ENCODE measurements at regions not wholly inside any gene's neighbourhood (a gene's known extent, or its start where the extent isn't known, plus 50 kb on each side); places are given as distances from the start of the nearest gene placed in this dataset.

DNA sequence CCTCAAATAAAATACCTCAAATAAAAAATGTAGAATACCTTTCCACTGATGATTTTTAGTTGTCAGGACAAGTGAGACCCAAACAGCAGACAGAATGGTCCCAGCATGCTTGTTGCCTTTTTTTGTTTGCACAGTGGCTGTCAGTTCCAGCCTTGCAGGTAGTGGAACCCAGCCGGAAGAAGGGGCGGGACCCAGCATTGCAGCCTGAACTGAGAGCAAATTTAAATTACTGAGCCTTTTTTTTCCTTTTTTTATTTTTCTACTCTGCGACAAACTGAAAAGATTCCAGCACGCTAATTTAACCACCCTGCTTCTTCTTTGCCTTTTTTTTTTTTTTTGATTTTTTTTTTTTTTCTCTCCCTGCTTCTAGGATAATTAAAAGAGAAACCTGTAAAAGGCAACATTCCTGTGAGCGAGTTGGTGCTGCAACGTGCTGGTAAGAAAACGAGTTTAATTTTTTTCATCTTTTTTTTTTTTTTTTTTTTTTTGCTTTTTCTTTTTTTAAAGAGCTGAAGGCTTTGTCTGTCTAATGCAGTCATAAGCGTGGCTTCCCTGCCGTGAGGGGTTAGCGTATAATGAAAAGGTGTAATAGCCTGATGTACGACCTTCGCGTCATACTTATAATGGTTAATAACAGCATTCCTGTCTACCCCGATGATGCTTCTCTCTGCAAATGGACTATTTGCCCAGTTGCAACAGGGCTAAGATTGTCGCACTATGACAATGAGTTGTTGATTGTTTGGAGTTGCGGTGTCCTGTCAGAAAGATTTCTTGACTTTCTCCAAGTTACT is 555.3 kb upstream of the CELF2 start:
- no peak for DNase-seq

DNA sequence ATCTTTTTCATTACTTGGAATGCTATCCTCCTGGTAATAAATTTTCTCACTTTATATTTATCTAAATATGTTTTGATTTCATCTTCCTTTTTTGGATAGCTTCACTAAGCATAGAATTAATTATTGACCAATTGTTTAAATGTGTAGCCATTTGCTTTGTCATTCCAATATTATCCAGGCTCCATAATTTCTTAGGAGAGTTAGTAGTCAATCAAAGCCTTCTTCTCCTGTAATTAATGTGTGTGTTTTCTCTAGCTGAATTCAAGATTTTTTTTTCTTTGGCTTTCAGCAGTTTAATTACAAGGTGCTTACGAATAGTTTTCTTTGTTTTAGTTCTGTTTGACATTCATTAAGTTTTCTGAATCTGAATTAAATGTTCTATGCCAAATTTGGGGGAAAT is 545.9 kb upstream of the CELF2 start:
- DNase-seq, result no peak

DNA sequence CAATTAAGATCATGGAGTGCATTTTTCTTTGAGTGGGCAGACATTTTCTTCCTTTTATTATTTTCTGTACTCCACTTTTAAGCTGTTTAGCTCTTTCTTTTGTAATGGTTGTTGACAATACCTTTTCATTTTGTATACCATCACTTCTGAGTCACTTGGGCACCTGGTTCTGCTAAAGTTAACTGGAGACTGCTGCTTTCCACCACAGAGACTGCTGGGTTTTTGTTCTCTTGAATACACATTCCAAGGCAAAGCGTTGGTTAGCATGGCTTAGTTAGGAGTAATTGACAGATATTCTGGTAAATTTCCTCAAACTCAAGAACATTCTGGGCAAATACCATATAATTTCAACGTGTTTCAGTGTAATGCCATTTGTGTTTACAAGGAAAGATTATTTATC is 541.9 kb upstream of the CELF2 start:
- DNase-seq, result no peak

DNA sequence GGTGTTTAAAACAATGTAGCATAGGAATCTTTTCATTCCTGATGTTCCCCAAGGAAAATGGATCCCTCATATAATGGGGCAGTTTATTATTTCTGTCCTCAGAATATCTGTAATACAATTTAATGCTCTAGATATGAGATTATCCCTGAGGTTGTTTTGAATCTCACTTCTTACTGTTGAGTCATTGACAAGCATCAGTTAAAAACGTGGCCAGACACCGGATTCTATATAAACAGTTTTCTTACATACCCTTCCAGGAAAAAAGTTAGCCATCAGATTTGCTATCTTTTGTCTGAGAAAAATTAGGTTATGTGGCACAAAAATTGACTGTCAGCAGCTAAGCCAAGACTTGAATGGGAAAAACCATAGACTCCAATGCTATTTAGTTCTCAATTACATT is 539.8 kb upstream of the CELF2 start:
- DNase-seq, result no peak

DNA sequence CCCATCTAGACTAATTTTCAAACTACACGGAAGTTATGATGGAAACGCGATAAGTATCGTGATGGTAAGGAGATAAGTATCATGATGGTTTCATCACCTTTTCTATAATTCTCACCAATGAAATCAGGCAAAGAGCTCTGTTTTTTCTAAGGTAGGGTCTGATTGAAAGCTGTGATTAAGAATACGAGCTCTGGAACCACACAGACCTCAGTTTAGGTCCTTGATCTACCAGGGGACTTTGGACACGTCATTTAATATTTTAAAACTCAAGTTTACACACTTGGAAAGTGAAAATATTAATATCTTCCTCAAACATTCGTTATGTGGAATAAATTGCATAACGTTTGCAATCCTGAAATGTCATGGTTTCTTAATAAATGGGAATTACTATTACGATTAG is 538.2 kb upstream of the CELF2 start:
- no peak for DNase-seq

DNA sequence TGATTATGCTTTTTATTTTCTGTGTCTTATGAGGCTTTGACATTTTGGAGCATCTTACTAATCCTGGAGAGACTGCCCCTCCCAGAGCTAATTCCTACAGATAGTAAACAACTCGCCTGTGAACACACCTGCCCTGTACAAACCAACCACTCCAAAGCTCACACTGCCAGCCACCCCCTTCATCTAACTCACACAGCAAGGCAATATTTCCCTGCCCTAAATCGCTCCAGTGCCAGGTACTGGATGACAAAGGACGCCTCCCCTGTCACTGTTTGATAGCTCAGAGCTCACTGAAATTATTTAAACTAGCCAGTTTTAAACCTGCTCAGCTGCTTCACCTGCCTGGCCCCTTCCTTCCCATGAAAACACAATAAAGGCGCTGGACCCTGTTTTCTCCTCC is 535.1 kb upstream of the CELF2 start:
- no peak for DNase-seq

DNA sequence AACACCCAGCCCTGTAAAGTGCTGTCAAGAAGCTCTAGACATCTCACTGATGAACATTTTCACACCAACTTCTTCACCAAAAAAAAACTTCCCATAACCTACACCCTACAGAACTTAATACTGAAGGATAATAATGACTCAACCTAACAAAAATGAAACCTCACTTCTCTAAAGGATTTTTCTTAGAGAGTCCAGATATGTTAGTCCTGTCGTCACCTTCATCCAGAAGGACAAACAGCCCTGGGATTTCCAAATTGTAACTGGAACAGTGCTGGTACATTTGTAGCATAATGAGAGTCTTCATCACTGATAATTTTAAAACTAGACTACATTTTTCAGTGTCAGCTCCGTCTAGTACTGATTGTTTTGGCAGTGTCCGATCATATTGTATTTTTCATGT is 528.6 kb upstream of the CELF2 start:
- no peak for DNase-seq

DNA sequence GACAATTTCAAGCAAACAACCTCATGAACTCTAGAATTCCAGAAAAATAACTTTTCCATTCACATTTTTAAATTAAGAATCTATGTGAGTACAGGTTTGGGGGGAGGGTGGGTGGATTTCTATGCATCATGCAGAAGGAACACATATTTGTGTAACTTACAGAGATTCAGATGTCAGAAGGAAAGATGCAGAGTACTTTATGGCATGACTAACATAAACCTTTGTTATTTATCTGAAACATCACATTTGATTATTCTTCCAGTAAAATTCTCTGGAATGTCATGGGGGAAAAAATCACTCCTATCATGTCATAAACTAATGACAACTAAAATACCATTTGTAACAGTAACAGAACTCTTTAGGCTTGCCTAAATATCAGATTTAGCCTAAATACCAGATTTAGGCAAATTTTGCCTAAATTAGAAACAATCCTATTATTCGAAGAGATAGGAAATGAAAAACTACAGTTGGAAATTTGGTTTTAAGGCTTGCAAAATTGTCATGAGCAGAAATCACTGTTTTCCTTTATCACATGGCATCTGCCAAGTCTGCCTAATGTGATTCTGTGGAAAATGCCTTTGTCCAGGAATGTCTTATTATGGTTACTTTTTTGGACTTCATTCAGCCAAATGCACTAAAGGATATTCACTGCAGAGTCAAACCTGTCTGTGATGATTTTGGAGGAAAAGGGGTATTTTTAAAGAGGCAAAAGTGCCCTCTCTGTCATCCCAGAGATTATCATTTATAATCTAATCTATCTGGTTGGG is 527.7 kb upstream of the CELF2 start:
- DNase-seq, result no peak

DNA sequence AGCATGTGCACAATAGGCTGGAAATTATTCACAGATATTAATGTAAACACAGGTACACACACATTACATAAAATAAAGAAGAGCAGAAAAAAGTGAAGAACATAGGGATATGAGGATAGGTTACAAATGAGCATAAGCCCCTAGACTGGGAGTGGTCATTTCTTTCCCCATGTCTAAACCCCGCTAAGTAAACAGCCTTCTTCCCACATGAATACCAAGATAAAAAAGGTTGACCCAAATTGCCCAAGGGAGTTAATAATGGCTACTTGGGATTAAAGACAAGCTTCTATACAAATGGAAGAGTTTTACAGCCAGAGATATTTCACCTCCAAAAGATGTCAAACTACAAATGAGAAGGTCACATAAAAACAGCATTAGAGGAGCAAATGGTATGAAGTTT is 527.1 kb upstream of the CELF2 start:
- DNase-seq, result no peak

DNA sequence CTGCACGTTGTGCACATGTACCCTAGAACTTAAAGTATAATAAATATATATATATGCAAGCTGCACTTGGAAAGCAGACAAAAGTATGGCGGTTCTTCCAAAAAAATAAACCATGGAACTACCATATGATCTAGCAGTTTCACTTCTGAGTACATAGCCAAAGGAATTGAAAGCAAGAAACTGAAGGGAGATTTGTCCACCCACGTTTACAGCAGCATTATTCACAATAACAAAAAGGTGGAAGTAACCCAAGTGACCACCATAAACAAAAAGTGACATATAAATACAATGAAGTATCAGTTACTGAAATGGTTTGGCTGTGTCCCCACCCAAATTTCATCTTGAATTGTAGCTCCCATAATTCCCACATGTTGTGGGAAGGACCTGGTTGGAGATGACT is 525.3 kb upstream of the CELF2 start:
- DNase-seq, result no peak

DNA sequence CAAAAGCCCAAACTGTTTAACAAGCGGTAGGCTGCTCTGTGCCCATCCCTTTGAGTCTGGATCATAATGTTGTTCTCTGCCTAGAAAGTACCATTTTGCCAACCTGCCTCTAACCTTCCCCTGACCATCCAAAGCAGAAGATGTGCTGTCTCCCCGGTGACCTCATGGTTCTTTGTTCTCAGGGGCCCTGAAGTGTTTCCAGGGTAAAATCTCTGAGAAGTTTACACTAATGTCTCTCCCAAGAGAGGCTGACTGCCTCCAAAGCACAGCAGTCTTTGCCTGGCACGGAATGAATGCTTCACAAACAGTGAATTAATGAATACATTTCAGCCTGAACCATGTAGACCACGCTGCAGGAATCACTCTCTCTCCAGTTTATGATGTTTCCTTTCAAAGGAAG is 523.8 kb upstream of the CELF2 start:
- no peak for DNase-seq

DNA sequence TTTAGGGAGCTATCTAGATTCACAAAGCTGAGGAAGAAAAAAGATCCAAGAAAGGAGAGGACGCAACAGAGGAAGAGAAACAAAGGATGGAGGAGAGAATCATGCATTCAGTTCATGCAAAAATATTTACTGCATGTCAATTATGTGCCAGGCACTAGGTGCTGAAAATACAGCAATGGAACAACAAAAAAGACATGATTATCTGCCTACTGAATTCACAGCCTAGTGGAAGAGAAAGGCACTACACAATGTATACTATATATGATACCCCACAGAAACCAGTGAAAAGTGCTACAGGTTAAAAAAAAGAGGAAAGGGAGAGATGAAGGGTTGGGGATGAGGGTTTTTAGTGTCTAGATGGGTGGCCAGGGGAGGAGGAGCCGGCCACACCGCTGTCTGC is 520.4 kb upstream of the CELF2 start:
- DNase-seq, result no peak

DNA sequence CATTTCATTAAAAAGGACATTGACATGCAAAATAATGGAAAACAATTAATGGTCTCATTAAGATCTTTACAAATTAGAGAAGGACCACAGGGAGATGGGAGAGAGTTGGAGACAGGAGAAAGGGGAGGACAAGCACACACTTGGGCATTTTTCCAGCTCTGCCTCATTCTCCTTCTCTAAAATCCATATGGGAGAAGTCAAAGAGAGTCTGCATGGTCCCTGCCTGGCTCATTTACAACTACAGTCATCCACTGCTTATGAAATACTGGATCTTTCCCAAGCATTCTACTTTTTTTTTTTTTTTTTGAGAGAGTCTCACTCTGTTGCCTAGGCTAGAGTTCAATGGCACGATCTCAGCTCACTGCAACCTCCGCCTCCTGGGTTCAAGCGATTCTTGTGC is 518.9 kb upstream of the CELF2 start:
- DNase-seq, result no peak

DNA sequence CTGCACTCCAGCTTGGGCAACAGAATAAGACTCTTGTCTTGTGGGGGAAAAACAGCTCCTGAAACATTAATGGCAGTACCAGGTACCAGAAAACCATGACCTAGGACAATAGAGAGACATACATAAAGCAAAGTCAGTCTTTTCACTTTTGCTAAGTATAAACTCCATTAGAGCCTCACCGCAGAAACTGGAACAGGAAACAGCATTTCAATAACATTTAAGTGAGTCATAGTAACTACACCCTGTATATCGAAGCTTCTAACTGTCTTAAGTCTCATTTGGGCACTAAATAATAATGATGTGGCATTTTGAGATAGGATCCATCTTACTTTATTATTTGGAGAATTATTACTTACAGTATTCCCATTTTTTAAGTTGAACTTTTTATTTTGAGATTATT is 517.8 kb upstream of the CELF2 start:
- no peak for DNase-seq

DNA sequence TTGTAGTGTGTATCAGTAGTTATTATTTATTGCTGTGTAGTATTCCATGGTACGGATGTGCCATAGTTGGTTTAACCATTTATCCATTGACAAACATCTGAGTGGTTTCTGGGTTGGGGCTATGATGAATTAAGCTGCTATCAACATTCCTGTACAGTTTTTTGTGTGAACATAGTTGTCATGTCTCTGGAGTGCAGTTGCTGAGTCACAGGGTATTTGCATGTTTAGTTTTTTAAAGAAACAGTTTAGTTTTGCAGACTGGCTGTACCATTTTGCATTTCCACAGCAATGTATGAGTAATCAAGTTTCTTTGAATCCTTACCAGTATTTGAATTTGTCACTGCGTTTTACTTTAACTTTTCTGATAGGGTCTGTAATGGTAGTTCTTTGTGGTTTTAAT is 516.7 kb upstream of the CELF2 start:
- no peak for DNase-seq

DNA sequence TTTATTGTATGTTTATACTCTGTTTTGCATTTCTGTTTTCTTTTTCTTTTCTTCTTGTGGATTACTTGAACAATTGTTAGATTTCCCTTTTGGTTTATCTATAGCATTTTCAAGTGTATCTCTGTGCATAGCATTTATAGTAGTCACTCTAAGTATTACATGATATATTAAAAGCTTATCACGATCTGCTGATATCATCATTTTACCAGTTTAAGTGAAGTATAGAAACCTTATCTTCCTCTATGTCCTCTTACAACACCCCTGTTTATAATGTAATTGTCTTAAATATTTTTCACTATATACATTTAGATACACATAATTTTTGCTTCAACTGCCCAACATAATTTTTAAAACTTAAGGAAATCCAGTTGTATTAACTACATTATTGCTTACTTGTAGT is 513.9 kb upstream of the CELF2 start:
- no peak for DNase-seq

DNA sequence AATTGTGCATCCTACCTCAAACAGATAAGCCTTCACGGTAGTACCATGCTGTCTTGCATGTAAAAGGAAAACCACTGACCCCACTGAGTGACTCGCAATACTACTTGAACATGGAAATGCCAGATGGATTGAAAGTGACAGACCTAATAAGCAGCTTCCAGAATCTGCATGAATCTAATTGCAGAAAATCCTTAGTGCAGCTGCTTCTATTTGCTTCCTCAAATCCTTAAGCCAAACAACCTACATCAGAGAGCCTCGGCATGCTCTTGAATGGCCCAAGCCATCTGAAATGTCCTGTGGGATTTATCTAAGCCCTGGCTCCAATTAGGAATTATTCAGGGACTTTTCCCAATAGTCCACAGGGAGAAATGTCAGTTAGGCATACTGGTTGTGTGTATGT is 509.5 kb upstream of the CELF2 start:
- no peak for DNase-seq

DNA sequence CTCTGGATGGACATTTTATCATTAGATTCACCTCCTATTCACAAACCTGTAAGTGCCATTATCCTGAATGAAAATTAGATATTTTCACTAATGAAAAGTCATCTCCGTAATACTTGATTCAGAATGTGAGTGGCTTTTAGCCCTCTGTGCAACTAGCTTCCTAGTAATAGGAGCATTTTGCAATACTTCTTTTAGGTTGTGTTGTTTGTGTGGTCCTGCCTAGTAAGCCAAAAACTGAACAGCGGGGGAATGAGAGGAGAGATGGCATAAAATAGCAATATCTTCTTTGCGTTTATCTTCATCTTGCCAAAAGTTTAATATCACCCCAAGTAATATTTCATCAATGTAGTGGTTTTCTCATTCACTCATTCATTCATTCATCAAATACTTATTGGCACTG is 507.5 kb upstream of the CELF2 start:
- DNase-seq, result no peak

DNA sequence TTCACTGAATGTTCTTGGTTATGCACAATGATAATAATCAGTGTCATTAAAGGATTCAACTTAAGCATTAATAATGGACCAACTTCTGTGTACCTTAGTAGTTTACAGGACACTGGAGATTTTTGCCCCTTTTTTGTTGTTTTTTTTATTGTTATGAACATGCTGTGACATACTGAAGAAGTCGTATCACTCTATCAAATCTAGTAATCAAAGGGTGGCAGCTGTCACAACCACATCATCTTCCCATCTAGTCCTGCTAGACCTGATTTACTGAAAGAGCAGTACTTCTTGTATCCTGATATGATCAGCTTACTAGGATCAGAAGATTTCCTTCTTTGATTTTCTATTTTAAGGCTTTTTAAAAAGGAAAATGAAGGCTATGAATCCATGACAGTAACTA is 504.6 kb upstream of the CELF2 start:
- DNase-seq, result no peak

DNA sequence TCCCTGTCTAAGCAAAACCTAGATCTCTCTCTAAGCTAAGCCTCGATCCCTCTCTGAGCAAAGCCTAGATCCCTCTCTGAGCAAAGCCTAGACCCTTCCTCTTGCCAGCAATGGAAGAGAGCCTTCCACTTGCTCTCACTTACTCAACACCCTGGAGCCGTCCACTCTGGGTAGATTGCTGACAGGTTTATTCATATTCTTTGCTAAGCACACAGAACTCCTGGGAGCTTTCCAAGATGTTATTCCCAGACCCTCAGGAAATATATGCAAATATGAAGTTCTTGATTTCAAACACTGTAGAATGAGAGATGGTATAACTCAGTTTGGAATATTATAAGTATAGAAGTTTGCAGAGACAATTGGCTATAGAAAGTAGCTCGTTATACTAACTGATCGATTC is 503.8 kb upstream of the CELF2 start:
- DNase-seq, result no peak

DNA sequence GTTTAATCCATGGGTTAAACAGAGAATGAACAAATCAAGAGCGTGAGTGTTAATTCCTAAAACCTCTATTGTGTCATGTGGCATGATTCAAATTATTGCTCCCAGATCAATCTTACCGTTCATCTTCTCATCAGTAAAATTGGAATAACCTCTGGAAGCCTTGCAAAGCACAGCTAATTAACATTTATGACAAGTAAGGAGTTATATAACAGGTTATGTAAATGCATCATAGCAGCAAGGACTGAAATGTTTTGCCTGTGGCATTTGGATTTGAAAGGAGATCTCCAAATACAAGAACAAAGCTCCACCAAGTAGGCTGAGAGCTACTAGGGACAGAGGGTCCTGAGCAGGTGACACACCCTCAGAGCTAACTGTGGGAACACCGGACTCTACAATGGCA is 502.9 kb upstream of the CELF2 start:
- DNase-seq, result no peak

DNA sequence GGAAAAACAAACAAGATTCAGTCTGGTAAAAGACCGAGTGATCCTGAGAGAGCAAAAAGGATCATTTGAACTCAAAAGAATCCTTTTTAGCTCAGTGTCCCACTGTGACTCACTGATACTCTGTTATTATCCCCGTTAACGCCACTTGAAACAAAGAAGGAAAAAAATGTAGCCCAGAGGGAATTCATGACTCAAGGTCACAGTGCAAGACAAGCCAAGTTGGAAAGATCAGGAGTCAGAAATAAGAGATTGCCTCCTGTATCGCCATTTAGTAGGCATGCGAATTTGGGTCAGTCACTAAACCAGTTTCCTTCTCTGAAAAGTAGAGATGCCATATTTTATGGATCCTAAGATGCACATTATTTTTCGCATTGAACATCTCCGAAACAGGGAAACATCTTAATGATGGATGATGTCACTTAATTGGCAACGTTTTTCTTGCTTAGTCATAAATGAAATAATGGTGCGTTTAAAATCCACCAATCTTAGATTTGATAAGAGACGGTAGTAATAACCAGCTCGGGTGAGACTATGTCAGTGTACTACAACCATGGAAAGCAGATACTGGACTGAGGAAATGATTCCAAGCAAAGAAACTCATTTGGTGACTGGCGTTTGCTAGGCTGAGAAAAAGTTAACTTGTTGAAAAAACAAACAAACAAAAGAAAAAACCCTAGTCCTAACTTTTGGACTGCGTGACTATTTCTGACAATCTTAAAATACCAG is 502.0 kb upstream of the CELF2 start:
- no peak for DNase-seq

DNA sequence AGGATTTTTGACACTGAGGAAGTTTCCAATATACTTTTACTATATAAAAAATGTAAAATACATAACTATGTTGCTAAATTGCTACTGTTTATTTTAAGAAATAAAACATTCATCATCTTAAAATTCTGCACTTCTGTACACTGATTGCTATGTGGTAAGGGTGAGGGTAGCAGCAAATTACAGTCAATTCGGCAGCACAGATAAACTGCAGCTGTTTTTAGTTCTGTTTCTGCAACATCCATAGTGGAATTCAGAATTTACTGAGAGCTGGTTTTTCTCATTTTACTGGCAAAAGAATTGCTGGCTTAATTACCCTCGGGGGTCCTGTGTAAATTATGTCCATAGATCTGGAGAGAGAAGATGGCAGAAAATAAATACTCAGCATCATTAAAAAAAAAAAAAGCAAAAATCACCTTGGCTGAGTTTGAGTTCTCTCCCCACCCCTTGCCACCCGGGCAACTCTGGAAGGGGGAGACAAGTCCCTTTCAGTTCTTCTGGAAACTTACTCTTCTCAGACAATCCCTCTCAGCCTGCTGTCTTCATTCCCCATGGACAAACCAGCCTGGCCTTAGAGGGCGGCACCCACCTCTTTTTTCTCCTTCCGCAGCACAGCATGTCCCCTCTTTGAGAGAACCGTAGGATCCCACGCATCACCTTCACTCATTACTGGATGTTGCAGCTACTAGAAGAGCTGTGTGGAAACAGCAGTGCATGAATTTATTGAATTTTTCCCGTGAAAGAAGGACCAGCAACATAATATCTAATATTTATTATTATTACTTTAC is 501.1 kb upstream of the CELF2 start:
- no peak for DNase-seq

Data from stimulated activated CD4-positive, alpha-beta T cell treated with anti-CD3 and anti-CD28 coated beads, Interleukin-2, amount 100 ng/mL, for 24 hours (primary cell).